Activated T-helper 17 cell treated with anti-CD3 and anti-CD28 coated beads, Interleukin-2, amount 50 U/mL, for 72 hours (primary cell): ENCODE measurements at regions not wholly inside any gene's neighbourhood (a gene's known extent, or its start where the extent isn't known, plus 50 kb on each side); places are given as distances from the start of the nearest gene placed in this dataset.

Experiments
- ATAC-seq: fragments of 150-1000 bp; cut with Tn5 transposase; replicated peaks from 2 replicates; pipeline ENCODE4 v1.10.0; 2021; ENCODE audit warnings: mild to moderate bottlenecking, moderate library complexity
- H3K27ac Mint-ChIP-seq: one replicate; pipeline ENCODE4 v1.8.0; 2022; ENCODE audit warnings: mixed read lengths
- H3K27me3 Mint-ChIP-seq: one replicate; pipeline ENCODE4 v1.8.0; 2022; ENCODE audit warnings: mixed read lengths
- H3K36me3 Mint-ChIP-seq: one replicate; pipeline ENCODE4 v1.8.0; 2022; ENCODE audit warnings: low read depth, mild to moderate bottlenecking, mixed read lengths
- H3K4me1 Mint-ChIP-seq: one replicate; pipeline ENCODE4 v1.8.0; 2022; ENCODE audit warnings: mixed read lengths
- H3K4me3 Mint-ChIP-seq: one replicate; pipeline ENCODE4 v1.8.0; 2022; ENCODE audit warnings: mild to moderate bottlenecking, mixed read lengths
- H3K9me3 Mint-ChIP-seq: one replicate; pipeline ENCODE4 v1.8.0; 2022; ENCODE audit warnings: mixed read lengths

DNA sequence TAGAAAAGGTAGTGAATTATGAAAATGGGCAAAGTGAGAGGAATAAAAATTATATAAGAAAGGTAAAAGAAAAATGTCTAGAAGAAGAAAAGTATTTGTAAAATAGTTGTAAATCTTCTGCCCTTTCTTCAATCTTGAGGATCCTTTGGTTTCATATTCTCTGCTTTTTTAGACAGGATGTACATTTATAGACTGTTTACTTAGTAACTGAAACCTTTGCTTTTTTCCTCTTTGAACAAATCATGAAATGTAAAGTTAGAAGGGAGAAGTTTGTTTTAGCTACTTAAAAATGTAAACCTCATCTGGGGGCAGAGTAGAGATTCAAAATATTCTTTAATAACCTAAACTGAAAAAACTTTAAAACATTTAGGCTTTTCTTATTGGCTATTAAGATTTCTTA lies 150.4 kb upstream of the ITGA4 start:
- H3K9me3 Mint-ChIP-seq = no peaks in the 10 kb centered on the region
- no peaks in the 10 kb centered on the region for H3K27me3 Mint-ChIP-seq
- H3K4me3 Mint-ChIP-seq = peak overlapping the region; percentile 92
- peak overlapping the region; percentile 96 for H3K27ac Mint-ChIP-seq
- H3K4me1 Mint-ChIP-seq = peaks cover 36% of the 10 kb centered on the region
- ATAC-seq = no peak
- H3K36me3 Mint-ChIP-seq = no peaks in the 10 kb centered on the region

DNA sequence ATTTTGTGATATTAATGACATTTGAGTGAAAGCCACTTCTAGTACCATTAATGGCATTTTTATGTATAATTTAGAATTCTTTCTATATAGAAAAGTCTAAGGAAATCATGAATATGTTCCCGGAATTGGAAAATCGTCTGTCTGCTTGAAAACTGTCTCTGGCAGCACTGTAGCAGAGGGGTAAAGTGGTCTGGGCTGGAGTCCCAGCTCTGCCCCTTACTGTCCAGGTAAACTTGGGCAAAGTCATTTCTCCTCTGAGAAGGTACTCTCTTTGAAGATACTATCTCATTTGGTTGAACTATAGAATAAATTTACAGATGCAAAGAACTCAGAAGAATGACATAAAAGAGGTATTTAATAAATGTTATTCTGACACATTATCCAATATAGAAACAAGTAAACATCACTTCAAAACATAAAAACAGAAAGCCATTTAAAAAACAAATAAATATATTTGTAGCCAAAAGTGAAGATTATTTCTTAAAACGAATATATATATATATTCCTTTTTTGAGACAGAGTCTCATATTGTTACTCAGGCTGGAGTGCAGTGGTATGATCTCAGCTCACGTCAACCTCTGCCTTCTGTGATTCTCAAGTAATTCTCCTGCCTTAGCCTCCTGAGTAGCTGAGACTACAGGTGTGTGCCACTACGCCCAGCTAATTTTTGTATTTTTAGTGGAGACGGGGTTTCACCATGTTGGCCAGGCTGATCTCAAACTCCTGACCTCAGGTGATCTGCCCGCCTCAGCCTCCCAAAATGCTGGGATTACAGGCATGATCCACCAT lies 149.8 kb upstream of the ITGA4 start:
- H3K27me3 Mint-ChIP-seq = no peaks in the 10 kb centered on the region
- ATAC-seq = no peak
- no peaks in the 10 kb centered on the region for H3K36me3 Mint-ChIP-seq
- H3K4me1 Mint-ChIP-seq = peaks cover 41% of the 10 kb centered on the region
- peak overlapping the region; percentile 96 for H3K27ac Mint-ChIP-seq
- H3K4me3 Mint-ChIP-seq = peak overlapping the region; percentile 92
- H3K9me3 Mint-ChIP-seq = no peaks in the 10 kb centered on the region

DNA sequence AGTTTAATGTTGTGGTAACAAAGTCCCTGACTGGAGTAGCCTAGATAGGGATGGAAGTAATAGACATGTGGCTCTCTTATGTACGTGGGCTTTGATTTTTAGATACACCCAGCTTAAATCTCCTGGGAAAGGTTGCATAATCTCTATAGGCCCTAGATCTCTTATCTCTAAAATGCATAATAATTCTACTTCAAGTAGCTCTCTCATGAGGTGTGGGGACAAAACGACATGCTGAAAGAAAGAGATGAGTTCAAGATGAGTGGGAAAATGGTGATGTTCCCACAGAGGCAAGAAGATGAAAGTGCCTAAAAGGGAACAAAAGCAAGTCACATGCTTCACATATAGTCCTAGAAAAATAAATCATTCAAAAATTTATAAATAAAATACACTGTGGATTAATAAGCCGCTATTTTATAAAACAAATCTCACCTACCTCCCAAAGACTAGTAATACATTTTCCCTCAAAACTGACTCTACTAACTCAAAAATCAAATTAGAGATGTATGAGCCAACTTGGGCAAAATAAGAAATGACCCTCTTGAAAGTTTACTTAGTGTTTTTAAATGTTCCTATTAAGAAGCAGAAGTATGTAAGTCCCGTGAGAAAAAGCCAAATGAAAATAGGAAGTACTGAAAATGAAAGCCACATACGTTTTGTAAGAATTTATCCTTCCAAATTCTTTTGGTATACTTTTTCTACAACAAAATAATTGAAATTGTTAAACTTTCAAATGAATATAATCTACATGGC lies 148.2 kb upstream of the ITGA4 start:
- Mint-ChIP-seq H3K4me3 (peak overlapping the region; percentile 92), H3K9me3 (no peaks in the 10 kb centered on the region), H3K27ac (peak overlapping the region; percentile 96), H3K36me3 (no peaks in the 10 kb centered on the region), H3K4me1 (peaks cover 49% of the 10 kb centered on the region), H3K27me3 (no peaks in the 10 kb centered on the region)
- no peak for ATAC-seq

DNA sequence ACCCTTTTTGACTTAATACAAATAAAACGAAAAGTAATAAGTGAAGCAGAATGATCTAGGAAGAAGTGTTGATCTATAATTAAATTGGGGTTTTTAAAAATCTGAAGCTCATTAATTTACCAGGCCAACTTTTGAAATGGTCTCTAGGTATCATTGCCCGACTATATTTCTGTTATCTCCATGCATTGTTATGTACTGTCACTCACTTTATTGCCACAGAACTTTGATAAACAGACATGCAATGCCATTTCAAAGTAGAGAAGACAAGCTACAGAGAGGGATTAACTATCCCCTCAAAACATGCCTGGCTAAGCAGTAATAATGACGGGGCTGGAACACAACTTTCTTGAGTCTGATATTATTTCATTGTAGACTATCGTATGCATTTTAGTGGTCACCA lies 147.6 kb upstream of the ITGA4 start:
- Mint-ChIP-seq H3K27me3 (no peaks in the 10 kb centered on the region), H3K4me1 (peaks cover 43% of the 10 kb centered on the region), H3K27ac (peak overlapping the region; percentile 96), H3K9me3 (no peaks in the 10 kb centered on the region), H3K36me3 (no peaks in the 10 kb centered on the region), H3K4me3 (peak overlapping the region; percentile 92)
- ATAC-seq = no peak

DNA sequence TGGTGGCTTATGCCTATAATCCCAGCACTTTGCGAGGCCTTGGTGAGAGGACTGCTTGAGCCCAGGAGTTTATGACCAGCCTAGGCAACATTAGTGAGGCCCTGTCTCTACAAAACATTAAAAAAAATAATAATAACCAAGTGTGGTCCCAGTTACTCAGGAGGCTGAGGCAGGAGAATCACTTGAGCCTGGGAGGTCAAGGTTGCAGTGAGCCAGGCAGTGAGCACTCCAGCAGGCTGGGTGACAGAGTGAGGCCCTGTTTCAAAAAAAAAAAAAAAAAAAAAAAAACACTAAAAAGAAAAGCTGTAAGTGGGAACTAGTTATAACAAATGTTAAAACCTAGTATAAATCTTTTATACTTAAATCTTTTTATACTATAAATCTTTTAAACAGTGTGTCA lies 146.2 kb upstream of the ITGA4 start:
- Mint-ChIP-seq H3K27ac (no peak overlapping the region), H3K9me3 (no peaks in the 10 kb centered on the region), H3K4me3 (no peak overlapping the region), H3K4me1 (peaks cover 41% of the 10 kb centered on the region), H3K36me3 (no peaks in the 10 kb centered on the region), H3K27me3 (no peaks in the 10 kb centered on the region)
- no peak for ATAC-seq

DNA sequence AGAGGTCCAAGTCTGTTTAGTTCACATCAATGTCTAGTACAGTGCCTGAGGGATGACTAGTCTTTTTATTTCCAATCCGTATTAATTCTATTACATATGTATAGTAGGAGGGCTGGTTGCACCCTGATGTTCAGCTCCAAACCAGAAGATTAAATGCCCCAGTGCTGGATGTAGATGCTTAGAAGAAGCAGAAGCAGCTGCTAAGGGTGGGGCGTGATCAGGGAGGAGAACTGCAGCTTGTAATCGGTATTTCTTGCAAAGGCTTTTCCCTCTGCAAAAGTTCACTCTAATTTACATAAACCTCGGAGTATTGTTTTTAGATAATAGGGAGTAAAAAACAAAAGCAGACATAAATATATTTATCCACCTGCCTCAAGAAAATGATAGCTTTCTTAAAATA lies 145.3 kb upstream of the ITGA4 start:
- Mint-ChIP-seq H3K9me3 (no peaks in the 10 kb centered on the region), H3K27ac (peak overlapping the region; percentile 93), H3K36me3 (no peaks in the 10 kb centered on the region), H3K4me3 (peak overlapping the region; percentile 72), H3K4me1 (peaks cover 38% of the 10 kb centered on the region), H3K27me3 (no peaks in the 10 kb centered on the region)
- ATAC-seq = peak; percentile 20

DNA sequence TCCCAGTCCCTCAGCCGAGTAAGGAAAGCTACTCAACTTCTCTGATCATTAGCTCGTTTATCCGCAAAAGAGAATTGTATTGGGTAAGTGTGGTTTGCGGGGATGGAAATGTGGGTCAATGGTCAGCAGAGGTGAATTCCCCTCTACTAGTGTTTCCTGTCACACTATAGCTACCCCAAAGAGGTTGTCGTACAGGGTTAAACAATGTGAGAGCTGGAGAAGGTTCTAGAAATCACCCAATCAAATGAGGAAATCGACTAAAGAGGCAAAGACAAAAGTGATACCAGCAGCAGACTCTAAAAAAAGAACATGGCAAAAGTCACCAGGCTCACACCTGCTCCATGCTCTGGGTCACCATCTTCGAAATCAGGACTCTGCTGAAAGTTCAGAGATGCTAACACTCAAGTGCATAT lies 144.7 kb upstream of the ITGA4 start:
- Mint-ChIP-seq H3K4me3 (peak overlapping the region; percentile 72), H3K9me3 (no peaks in the 10 kb centered on the region), H3K27me3 (no peaks in the 10 kb centered on the region), H3K4me1 (peaks cover 32% of the 10 kb centered on the region), H3K36me3 (no peaks in the 10 kb centered on the region), H3K27ac (peak overlapping the region; percentile 93)
- peak; percentile 82 for ATAC-seq

DNA sequence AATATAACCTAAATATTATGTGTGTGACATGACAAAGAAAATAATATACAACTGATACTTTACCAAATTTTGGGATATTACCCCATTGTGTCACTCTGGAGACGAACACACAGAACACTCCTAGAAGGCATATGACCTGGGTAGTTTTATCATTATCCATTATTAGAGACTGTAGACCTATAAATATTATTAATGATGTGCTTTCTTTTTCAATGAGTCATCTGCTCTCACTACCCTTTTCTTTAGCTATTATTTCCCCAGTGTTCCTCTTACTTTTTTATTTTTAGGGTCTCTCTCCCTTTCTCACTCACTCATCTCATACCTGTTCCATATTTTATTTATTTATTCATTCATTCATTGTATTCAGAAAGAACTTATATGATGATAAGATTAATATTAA lies 143.3 kb upstream of the ITGA4 start:
- no peaks in the 10 kb centered on the region for H3K27me3 Mint-ChIP-seq
- ATAC-seq = no peak
- H3K4me3 Mint-ChIP-seq = peak overlapping the region; percentile 72
- peaks cover 26% of the 10 kb centered on the region for H3K4me1 Mint-ChIP-seq
- H3K9me3 Mint-ChIP-seq = no peaks in the 10 kb centered on the region
- peak overlapping the region; percentile 93 for H3K27ac Mint-ChIP-seq
- H3K36me3 Mint-ChIP-seq = no peaks in the 10 kb centered on the region

DNA sequence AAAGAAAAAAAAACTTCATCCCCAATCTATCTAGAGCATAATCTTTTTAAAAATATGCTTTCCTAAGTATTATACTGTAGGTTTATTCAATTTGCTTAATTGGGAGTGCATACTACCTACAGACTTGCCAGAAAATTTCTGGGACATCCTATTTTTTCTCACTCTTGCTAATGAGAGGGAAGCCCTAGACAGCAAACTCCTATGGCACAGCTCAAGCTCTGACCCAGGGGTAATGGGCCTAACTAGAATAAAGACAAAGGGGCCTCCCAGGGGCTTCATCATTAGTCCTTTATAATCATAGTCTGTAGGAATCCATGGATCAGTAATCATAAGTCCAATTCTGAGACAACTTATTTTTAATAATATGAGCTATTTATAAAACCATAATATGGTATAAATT lies 142.6 kb upstream of the ITGA4 start:
- peaks cover 20% of the 10 kb centered on the region for H3K4me1 Mint-ChIP-seq
- ATAC-seq = no peak
- no peaks in the 10 kb centered on the region for H3K9me3 Mint-ChIP-seq
- H3K4me3 Mint-ChIP-seq = peak overlapping the region; percentile 72
- H3K36me3 Mint-ChIP-seq = no peaks in the 10 kb centered on the region
- H3K27me3 Mint-ChIP-seq = no peaks in the 10 kb centered on the region
- H3K27ac Mint-ChIP-seq = no peak overlapping the region

DNA sequence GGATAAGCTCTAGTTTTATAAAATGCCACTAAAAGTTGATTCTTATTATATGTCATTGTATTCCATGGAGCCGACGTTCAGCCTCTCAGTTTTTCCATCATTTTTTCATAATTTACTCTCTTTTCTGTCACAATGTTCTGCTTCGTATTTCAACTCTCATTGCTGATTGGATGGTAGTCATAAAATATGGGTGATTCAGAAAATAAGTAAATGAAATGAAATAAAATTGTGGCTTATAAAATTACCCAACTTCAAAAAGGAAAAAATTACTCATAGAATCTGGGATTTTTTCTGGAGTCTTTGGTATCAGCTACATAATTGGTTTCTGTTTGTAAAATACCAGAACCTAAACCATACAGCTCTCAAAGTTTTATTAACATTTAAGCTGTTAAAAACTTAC lies 139.7 kb upstream of the ITGA4 start:
- H3K27me3 Mint-ChIP-seq = no peaks in the 10 kb centered on the region
- peaks cover 8% of the 10 kb centered on the region for H3K4me1 Mint-ChIP-seq
- H3K4me3 Mint-ChIP-seq = peak overlapping the region; percentile 19
- no peak overlapping the region for H3K27ac Mint-ChIP-seq
- no peak for ATAC-seq
- H3K9me3 Mint-ChIP-seq = no peaks in the 10 kb centered on the region
- H3K36me3 Mint-ChIP-seq = no peaks in the 10 kb centered on the region

DNA sequence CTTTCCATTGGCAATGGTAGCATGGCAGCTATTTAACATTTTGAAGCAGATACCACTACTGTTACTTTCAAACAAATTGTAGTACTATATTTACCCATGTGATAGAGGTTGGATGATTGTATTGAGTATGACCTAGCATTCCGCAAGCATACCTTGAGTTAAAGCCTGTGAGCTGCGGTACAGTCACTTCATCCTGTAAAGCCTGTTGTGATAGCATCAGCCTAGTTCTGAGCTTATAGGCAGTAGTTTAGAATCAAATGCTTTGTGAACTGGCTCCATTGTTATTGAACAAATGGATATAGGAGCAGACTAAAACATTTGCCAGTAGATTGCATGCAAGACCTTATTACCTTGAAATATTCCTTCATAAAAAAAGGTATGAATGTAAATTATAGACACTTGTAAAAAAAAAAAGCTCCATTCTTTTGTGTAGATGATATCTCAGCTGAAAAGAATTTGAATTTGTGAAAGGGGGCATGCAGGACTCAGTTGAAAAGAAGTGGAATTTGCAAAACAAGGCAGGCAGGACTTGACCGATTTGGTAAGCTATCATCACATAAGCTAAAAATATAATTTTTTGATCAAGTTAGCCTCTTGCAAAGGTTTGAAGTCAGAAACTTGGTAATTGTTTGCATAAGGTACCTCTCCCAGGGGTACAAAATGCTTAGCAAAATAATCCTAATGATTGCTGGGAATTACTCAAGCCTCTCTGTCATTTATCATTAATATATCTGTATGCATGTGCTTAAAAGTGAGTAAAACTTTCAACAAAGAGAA lies 138.5 kb upstream of the ITGA4 start:
- Mint-ChIP-seq H3K9me3 (peaks cover 3% of the 10 kb centered on the region), H3K4me3 (no peak overlapping the region), H3K36me3 (no peaks in the 10 kb centered on the region), H3K4me1 (no peaks in the 10 kb centered on the region), H3K27ac (no peak overlapping the region), H3K27me3 (no peaks in the 10 kb centered on the region)
- no peak for ATAC-seq

DNA sequence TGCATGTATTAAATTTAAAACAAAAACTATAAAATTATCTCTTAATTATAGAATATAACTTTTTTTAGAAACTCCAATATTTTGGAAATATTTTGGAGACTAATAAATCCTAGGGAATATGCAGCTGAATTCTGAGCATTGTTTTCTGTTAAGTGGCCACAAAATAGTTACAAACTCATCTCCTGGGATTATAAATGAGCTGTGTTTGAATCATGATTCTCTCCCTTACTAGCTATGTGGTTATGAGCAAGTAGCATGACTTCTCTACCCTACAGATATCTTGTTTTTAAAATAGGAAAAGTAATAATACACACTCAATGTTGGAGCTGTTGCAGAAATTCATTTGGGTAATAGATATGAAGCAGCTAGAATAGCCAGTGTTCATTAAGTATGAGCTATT lies 137.9 kb upstream of the ITGA4 start:
- H3K4me3 Mint-ChIP-seq = no peak overlapping the region
- H3K27me3 Mint-ChIP-seq = no peaks in the 10 kb centered on the region
- no peak for ATAC-seq
- H3K9me3 Mint-ChIP-seq = peaks cover 3% of the 10 kb centered on the region
- no peak overlapping the region for H3K27ac Mint-ChIP-seq
- H3K4me1 Mint-ChIP-seq = no peaks in the 10 kb centered on the region
- H3K36me3 Mint-ChIP-seq = no peaks in the 10 kb centered on the region

DNA sequence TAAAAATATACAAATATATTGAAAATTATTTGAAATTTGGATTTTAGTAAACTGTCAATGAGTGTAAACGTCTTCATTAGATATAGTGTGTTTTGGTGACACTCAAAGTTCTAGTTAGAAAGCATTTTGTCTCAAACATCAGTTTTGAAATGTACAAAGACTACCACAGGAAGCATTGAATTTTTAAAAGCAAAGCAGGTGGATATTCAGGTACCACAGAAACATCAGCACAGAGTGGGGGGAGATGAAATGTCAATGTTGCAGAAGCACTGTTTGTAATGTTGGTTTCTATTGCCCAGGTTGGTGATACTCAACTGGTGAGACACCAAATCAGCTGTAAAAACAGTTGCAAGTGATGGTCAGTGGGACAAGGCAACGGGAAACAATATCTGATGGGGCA lies 136.5 kb upstream of the ITGA4 start:
- Mint-ChIP-seq H3K4me1 (no peaks in the 10 kb centered on the region), H3K9me3 (peaks cover 3% of the 10 kb centered on the region), H3K4me3 (no peak overlapping the region), H3K36me3 (no peaks in the 10 kb centered on the region), H3K27me3 (no peaks in the 10 kb centered on the region), H3K27ac (no peak overlapping the region)
- ATAC-seq = no peak

DNA sequence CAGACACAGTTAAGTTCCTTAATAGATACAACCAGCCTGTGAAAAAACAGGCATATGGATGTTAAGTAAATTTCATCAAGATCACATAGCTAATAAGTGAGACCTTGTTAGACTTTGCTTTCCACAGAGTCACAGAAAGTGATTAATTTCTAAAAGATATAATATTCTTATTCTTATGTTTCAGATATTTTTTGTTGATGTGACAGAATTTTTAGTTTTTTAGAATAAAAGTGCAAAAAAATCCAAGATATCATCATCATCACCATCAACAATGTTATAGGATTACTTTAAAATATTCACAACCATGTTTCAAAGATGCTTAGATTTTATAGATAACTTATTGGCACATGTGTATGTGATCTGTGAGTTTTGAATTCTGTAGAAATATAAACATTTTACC lies 132.3 kb upstream of the ITGA4 start:
- H3K27ac Mint-ChIP-seq = no peak overlapping the region
- no peak for ATAC-seq
- H3K36me3 Mint-ChIP-seq = no peaks in the 10 kb centered on the region
- H3K4me3 Mint-ChIP-seq = no peak overlapping the region
- H3K4me1 Mint-ChIP-seq = no peaks in the 10 kb centered on the region
- no peaks in the 10 kb centered on the region for H3K27me3 Mint-ChIP-seq
- H3K9me3 Mint-ChIP-seq = peaks cover 14% of the 10 kb centered on the region

DNA sequence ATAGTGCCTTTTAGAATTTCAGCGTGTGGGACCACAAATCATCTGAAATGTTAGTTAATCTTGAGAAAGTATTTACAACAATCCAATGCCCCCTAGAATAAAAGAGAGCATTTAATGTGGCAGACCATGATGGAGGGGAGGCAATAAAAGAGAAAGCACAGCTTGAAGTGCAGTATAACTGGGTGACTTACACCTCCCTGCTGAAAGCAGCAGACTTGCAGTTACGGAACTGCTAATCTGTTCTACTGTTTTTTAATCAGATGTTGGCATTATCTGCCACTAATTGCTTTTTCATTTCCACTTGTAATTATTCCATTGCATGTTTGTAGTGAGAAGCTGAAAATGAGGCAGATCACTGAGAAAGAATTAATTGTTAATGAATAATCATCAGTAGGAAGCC lies 130.5 kb upstream of the ITGA4 start:
- Mint-ChIP-seq H3K4me3 (no peak overlapping the region), H3K27ac (no peak overlapping the region), H3K27me3 (no peaks in the 10 kb centered on the region), H3K9me3 (peaks cover 14% of the 10 kb centered on the region), H3K4me1 (no peaks in the 10 kb centered on the region), H3K36me3 (no peaks in the 10 kb centered on the region)
- no peak for ATAC-seq
